ENCODE measurements at regions not wholly inside any gene's neighbourhood (a gene's known extent, or its start where the extent isn't known, plus 50 kb on each side); places are given as distances from the start of the nearest gene placed in this dataset.

- TF ChIP-seq, protein P1, sequence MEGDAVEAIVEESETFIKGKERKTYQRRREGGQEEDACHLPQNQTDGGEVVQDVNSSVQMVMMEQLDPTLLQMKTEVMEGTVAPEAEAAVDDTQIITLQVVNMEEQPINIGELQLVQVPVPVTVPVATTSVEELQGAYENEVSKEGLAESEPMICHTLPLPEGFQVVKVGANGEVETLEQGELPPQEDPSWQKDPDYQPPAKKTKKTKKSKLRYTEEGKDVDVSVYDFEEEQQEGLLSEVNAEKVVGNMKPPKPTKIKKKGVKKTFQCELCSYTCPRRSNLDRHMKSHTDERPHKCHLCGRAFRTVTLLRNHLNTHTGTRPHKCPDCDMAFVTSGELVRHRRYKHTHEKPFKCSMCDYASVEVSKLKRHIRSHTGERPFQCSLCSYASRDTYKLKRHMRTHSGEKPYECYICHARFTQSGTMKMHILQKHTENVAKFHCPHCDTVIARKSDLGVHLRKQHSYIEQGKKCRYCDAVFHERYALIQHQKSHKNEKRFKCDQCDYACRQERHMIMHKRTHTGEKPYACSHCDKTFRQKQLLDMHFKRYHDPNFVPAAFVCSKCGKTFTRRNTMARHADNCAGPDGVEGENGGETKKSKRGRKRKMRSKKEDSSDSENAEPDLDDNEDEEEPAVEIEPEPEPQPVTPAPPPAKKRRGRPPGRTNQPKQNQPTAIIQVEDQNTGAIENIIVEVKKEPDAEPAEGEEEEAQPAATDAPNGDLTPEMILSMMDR (conservative IDR thresholded peaks at IDR 0.05 in 1 of 2, IDR thresholded peaks at IDR 0.05 in 1 of 2; ENCODE audit: extremely low read depth in 1 of 2, insufficient read depth in 1 of 2, low read depth in 1 of 2, low read length in 2 of 2), result no peak
- TF ChIP-seq EZH2 (IDR thresholded peaks at IDR 0.05; ENCODE audit: borderline replicate concordance, low read length), result no peak
These were observed 299.4 kb downstream of the PSAT1 start for GRCh38 chr9:78596346-78596745.
